H1 (cell line): ENCODE measurements at regions not wholly inside any gene's neighbourhood (a gene's known extent, or its start where the extent isn't known, plus 50 kb on each side); places are given as distances from the start of the nearest gene placed in this dataset.

ENCODE experiments used
- CTCF ChIA-PET: fragments of 300-600 bp; sonication (Branson Sonifier 250); formaldehyde crosslinking; loops from one replicate; lab custom pipeline; 2021; ENCODE audit not compliant: partially characterized antibody; lab: Charles Lee
- POLR2A ChIA-PET: fragments of 300-600 bp; sonication (Branson Sonifier 250); formaldehyde crosslinking; loops from one replicate; lab custom pipeline; 2021; ENCODE audit warnings: inconsistent platforms; ENCODE audit not compliant: partially characterized antibody; lab: Charles Lee
- DNase-seq, 2 experiments: peaks; one replicate each; pipeline versions ENCODE4 v3.0.0 to v3.0.0-alpha.2; 2010 to 2022; ENCODE audit warnings: low spot score in 2 of 2, low read depth in 1 of 2, mixed read lengths in 1 of 2
- FAIRE-seq: peaks from 2 replicates; lab custom pipeline; 2011; peaks lifted over from hg19 to GRCh38; lab: Jason Lieb, UNC
- H2AFZ ChIP-seq: 2 replicates; pipeline ENCODE4 v1.8.1; 2012; ENCODE audit warnings: low read length, inconsistent platforms
- H2AK5ac ChIP-seq: 2 replicates; pipeline ENCODE4 v1.6.1; 2013; ENCODE audit warnings: low read depth, low read length
- H2BK120ac ChIP-seq: replicated peaks from 2 replicates; pipeline ENCODE3; 2013; ENCODE audit warnings: low read depth, low read length, inconsistent platforms
- H2BK12ac ChIP-seq: 2 replicates; pipeline ENCODE4 v1.6.1; 2013; ENCODE audit warnings: low read depth, low read length
- H2BK15ac ChIP-seq: 2 replicates; pipeline ENCODE4 v1.6.1; 2013; ENCODE audit warnings: low read length
- H2BK20ac ChIP-seq: 2 replicates; pipeline ENCODE4 v1.6.1; 2013; ENCODE audit warnings: low read length
- H2BK5ac ChIP-seq: 2 replicates; pipeline ENCODE4 v1.6.1; 2013; ENCODE audit warnings: low read depth, low read length
- H3K14ac ChIP-seq: 2 replicates; pipeline ENCODE4 v1.6.1; 2013; ENCODE audit warnings: inconsistent platforms; ENCODE audit not compliant: insufficient read length
- H3K18ac ChIP-seq: 2 replicates; pipeline ENCODE4 v1.6.1; 2013; ENCODE audit warnings: low read length; ENCODE audit errors: extremely low read depth
- H3K23ac ChIP-seq: 2 replicates; pipeline ENCODE4 v1.6.1; 2013; ENCODE audit warnings: inconsistent platforms; ENCODE audit not compliant: insufficient read length
- H3K23me2 ChIP-seq: 2 replicates; pipeline ENCODE4 v1.6.1; 2013; ENCODE audit warnings: low read depth, low read length
- H3K27ac ChIP-seq: 2 replicates; pipeline ENCODE4 v1.6.1; 2011; ENCODE audit warnings: low read depth, low read length, inconsistent platforms
- H3K27me3 ChIP-seq, 4 experiments: replicated peaks in 1 of 4; 1 replicate in 1 of 4; 2 replicates in 3 of 4; pipeline versions ENCODE4 v1.6.1 to v1.8.1; 2011 to 2013; ENCODE audit warnings: low read length in 3 of 4, mild to moderate bottlenecking in 3 of 4, inconsistent platforms in 2 of 4, mixed read lengths in 2 of 4, moderate library complexity in 1 of 4; ENCODE audit not compliant: control insufficient read depth in 3 of 4, insufficient read depth in 3 of 4; ENCODE audit errors: extremely low read depth in 1 of 4
- H3K36me3 ChIP-seq, 4 experiments: 2 replicates each; pipeline versions ENCODE4 v1.6.1 to v1.8.1; 2011 to 2013; ENCODE audit warnings: mild to moderate bottlenecking in 4 of 4, low read length in 3 of 4, moderate library complexity in 2 of 4, control low read depth in 1 of 4, inconsistent platforms in 1 of 4; ENCODE audit not compliant: insufficient read depth in 4 of 4, control insufficient read depth in 2 of 4
- H3K4ac ChIP-seq: replicated peaks from 2 replicates; pipeline ENCODE3; 2013; ENCODE audit warnings: low read length, low read depth, mixed read lengths, inconsistent platforms; ENCODE audit not compliant: insufficient read length
- H3K4me1 ChIP-seq, 4 experiments: replicated peaks in 1 of 4; 1 replicate in 1 of 4; 2 replicates in 3 of 4; pipeline versions ENCODE4 v1.6.1 to v1.8.1; 2011 to 2013; ENCODE audit warnings: low read length in 3 of 4, inconsistent platforms in 2 of 4, mixed read lengths in 1 of 4; ENCODE audit not compliant: insufficient read depth in 4 of 4, control insufficient read depth in 3 of 4
- H3K4me2 ChIP-seq, 2 experiments: 2 replicates each; pipeline versions ENCODE4 v1.6.1 to v1.8.1; 2011 to 2013; ENCODE audit warnings: low read depth in 2 of 2, low read length in 2 of 2, control low read depth in 1 of 2, inconsistent platforms in 1 of 2, mild to moderate bottlenecking in 1 of 2; ENCODE audit not compliant: insufficient read depth in 1 of 2
- H3K4me3 ChIP-seq, 4 experiments: fragments of 200-600, 300-600 bp in 1 of 4; sonication (generic), shearing (Covaris generic), sonication (Bioruptor Twin) in 1 of 4; 2 replicates each; pipeline versions ENCODE4 v1.5.1 to v1.8.1; 2011 to 2016; ENCODE audit warnings: low read length in 4 of 4, low read depth in 3 of 4, control low read depth in 2 of 4, inconsistent platforms in 2 of 4, mild to moderate bottlenecking in 2 of 4, mixed read lengths in 1 of 4, moderate library complexity in 1 of 4; ENCODE audit not compliant: insufficient read depth in 2 of 4; ENCODE audit errors: extremely low read depth in 1 of 4
- H3K56ac ChIP-seq: replicated peaks from 2 replicates; pipeline ENCODE3; 2013; ENCODE audit warnings: low read depth, mild to moderate bottlenecking, mixed read lengths, low read length, inconsistent platforms; ENCODE audit not compliant: insufficient read length
- H3K79me1 ChIP-seq: 2 replicates; pipeline ENCODE4 v1.6.1; 2013; ENCODE audit warnings: low read depth, low read length, control low read depth
- H3K79me2 ChIP-seq, 2 experiments: 2 replicates each; pipeline versions ENCODE4 v1.6.1 to v1.8.1; 2012 to 2013; ENCODE audit warnings: low read length in 2 of 2, mild to moderate bottlenecking in 2 of 2, inconsistent platforms in 1 of 2; ENCODE audit not compliant: insufficient read depth in 2 of 2, control insufficient read depth in 1 of 2
- H3K9ac ChIP-seq, 4 experiments: replicated peaks in 1 of 4; 1 replicate in 1 of 4; 2 replicates in 3 of 4; pipeline versions ENCODE4 v1.6.1 to v1.8.1; 2011 to 2013; ENCODE audit warnings: low read depth in 3 of 4, low read length in 3 of 4, control low read depth in 2 of 4, mild to moderate bottlenecking in 2 of 4, moderate library complexity in 2 of 4, inconsistent platforms in 1 of 4; ENCODE audit errors: extremely low read depth in 1 of 4
- H3K9me3 ChIP-seq, 2 experiments: 2 replicates each; pipeline versions ENCODE4 v1.6.1 to v1.8.1; 2012 to 2013; ENCODE audit warnings: mild to moderate bottlenecking in 2 of 2, moderate library complexity in 2 of 2, control low read depth in 1 of 2, inconsistent platforms in 1 of 2, low read depth in 1 of 2, low read length in 1 of 2, mixed read lengths in 1 of 2; ENCODE audit not compliant: insufficient read depth in 2 of 2
- H4K20me1 ChIP-seq, 2 experiments: replicated peaks in 1 of 2; 2 replicates each; pipeline versions ENCODE3 to v1.8.1; 2011 to 2013; ENCODE audit warnings: inconsistent platforms in 2 of 2, low read length in 2 of 2, mild to moderate bottlenecking in 1 of 2; ENCODE audit not compliant: insufficient read depth in 2 of 2, control insufficient read depth in 1 of 2
- H4K5ac ChIP-seq: 2 replicates; pipeline ENCODE4 v1.6.1; 2013; ENCODE audit warnings: low read length, low read depth, mixed read lengths, inconsistent platforms; ENCODE audit not compliant: insufficient read length
- H4K8ac ChIP-seq: 2 replicates; pipeline ENCODE4 v1.8.0; 2013; ENCODE audit warnings: mild to moderate bottlenecking, moderate library complexity, low read length, inconsistent platforms; ENCODE audit not compliant: insufficient read depth; ENCODE audit errors: extremely low read depth
- H4K91ac ChIP-seq: replicated peaks from 2 replicates; pipeline ENCODE3; 2013; ENCODE audit warnings: low read length, mixed read lengths, inconsistent platforms; ENCODE audit not compliant: insufficient read length
- POLR2AphosphoS5 ChIP-seq: IDR thresholded peaks from 2 replicates; pipeline ENCODE4 v1.6.1; 2011; ENCODE audit warnings: low read depth, low read length
- POU5F1 ChIP-seq: IDR thresholded peaks from 2 replicates; pipeline ENCODE4 v1.6.1; 2011; ENCODE audit warnings: low read depth, mild to moderate bottlenecking, low read length, moderate library complexity
- TAF1 ChIP-seq: IDR thresholded peaks from 2 replicates; pipeline ENCODE4 v1.6.1; 2011; ENCODE audit warnings: mild to moderate bottlenecking, low read depth, low read length
- ZNF274 ChIP-seq: IDR thresholded peaks from 2 replicates; pipeline ENCODE4 v1.7.0; 2012; ENCODE audit warnings: low read length, borderline replicate concordance; ENCODE audit errors: extremely low read depth
- WGBS, 2 experiments: shearing (Covaris generic) in 1 of 2; methylation state at CpG; one replicate each; pipeline versions ENCODE4 v1.1.6 to v1.1.7; 2013 to 2015; ENCODE audit warnings: low lambda C conversion rate in 2 of 2, mixed read lengths in 2 of 2, inconsistent platforms in 1 of 2, low coverage in 1 of 2, missing lambda C conversion rate in 1 of 2; ENCODE audit not compliant: insufficient replicate concordance in 2 of 2, insufficient coverage in 1 of 2, insufficient read length in 1 of 2; ENCODE audit errors: extremely low coverage in 1 of 2, missing lambda C conversion rate in 1 of 2; 5-methylcytosine and 5-hydroxymethylcytosine counted together

DNA sequence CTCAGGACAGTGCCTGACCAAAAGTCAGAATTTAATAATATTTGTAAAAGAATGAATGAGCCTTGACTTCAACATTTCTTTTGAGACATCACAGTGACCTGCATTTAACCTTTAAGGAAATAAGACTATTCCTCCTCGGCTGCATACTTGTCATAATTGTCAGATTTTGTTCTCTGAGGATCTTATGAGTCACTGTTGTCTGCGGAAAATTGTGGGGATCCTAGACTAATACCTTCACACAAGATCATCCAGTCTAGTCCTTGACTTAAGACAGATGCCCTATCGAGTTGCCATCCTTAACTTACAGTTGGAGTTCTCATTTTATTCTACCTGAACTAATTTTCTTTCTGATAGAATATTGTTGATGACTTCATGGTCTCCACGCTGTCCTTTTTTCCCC lies 198.4 kb downstream of the DLEU7 start:
- no peak overlapping the region for H3K4me2 ChIP-seq
- H2BK5ac ChIP-seq: no peak overlapping the region

More for the DNA sequence above, 198.4 kb downstream of the DLEU7 start:
- no peak for TF ChIP-seq POLR2AphosphoS5
- no peak for TF ChIP-seq ZNF274
- TF ChIP-seq POU5F1: no peak
- no peak for TF ChIP-seq TAF1
- WGBS, 2 experiments: 83% methylated on average over 4 of the region's 4 CpGs; no CpG with 5 or more reads in 1 of the 2 experiments
- Histone ChIP-seq H3K79me2 (no peaks in the 10 kb centered on the region), H3K4ac (no peak overlapping the region), H3K23ac (no peak overlapping the region), H3K18ac (no peak overlapping the region), H2AFZ (no peak overlapping the region), H4K8ac (no peak overlapping the region), H3K9me3 (no peaks in the 10 kb centered on the region), H4K5ac (no peak overlapping the region), H2BK120ac (no peak overlapping the region), H3K27me3 (peaks cover 0 to 1% (median 0%) of the 10 kb centered on the region in 4 experiments; a peak in 2 of 7 replicates), H3K4me1 (no peaks in the 10 kb centered on the region), H3K23me2 (no peaks in the 10 kb centered on the region), H3K14ac (no peak overlapping the region), H3K4me3 (no peak overlapping the region), H2BK12ac (no peak overlapping the region), H4K20me1 (no peaks in the 10 kb centered on the region), H2BK15ac (no peak overlapping the region), H3K9ac (no peak overlapping the region), H3K36me3 (no peaks in the 10 kb centered on the region), H3K27ac (no peak overlapping the region), H4K91ac (no peak overlapping the region), H3K79me1 (no peaks in the 10 kb centered on the region), H3K56ac (no peak overlapping the region), H2BK20ac (no peak overlapping the region), H2AK5ac (no peak overlapping the region)
- ChIA-PET POLR2A (no interaction called here), CTCF (no interaction called here)
- FAIRE-seq: no peak
- no peak for DNase-seq
